ENCODE measurements at regions not wholly inside any gene's neighbourhood (a gene's known extent, or its start where the extent isn't known, plus 50 kb on each side); places are given as distances from the start of the nearest gene placed in this dataset.
"Not testable (repeated sequence)": the region's sequence is repeated elsewhere in the genome, so short reads cannot be mapped to it uniquely, and the experiment has no call there.

DNA sequence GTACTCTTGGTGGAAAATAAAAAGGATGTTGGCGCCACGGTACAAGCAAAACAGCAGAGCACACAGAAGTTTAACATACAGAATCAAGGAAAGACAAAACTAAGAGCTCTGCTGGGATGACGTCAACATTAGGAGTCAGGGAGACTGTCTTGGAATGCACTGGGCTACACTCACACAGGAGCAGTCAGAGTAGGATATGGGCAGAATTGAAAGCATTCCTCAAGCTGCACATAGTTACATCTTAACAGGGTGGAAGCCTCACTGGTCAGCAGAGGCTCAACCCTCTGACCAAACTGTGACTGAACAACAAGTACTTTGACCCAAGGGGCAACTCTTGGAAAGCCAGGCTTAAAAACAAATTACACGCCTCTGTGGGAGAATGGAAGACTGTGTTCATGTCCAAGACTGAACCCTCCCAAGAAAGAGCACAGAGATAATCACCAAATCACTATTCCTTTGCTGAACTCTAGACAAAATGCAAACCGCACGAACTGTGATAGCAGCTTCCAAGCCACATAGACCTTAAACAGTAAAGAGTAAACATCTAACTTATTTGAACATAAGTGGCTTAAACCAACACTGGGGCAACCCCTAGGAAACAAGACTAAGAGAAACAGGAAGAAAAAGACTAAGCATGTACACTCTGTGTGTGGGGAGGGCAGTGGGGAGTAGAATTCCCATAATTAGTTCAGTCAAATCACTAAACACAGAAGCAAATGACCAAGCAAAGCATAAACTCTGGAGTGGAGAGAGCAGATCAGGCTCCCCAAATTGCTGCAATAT, 772.7 kb downstream of the PRELID2 start:
- no peak for DNase-seq

- no peak for DNase-seq
Measured at GRCh38 chr5:145056800-145057199, 778.3 kb downstream of the PRELID2 start.

DNA sequence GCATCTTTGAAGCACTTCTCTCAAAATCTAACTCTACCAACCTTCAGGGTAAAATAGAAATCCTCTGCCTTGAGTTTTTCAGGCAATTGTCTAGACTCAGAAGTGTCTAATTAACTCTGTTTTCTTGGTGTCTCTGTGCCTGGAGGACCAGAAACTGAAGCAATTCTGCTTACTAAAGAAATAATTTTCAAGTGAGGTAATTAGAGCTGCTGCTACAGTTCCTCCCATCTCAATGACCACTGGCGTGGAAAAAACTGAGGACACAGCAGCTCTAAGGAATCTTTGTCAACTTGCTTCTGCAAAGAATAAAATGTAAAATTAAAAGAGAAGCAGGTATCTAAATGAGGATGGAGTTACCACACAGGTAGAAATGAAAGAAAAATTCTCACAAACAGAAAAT, 785.0 kb downstream of the PRELID2 start:
- no peak for DNase-seq

DNA sequence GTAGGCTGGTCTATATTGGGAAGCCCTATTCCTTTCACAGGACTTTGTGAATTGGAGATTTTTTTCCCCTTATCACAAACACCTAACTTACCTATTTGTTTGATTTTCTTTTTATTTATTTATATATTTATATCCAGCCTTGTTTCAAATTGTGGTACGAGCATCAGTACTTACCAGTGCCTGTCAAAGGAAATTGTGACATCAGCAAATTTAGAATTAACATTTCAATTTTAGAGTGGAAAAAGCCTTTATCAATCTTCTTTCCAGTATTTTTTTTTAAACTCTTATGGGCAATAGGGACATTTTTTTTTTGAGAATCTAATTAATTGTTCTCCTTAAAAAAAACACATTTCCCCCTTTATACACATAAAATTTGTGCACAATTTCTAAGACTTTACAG, 790.2 kb downstream of the PRELID2 start:
- DNase-seq, result no peak

DNA sequence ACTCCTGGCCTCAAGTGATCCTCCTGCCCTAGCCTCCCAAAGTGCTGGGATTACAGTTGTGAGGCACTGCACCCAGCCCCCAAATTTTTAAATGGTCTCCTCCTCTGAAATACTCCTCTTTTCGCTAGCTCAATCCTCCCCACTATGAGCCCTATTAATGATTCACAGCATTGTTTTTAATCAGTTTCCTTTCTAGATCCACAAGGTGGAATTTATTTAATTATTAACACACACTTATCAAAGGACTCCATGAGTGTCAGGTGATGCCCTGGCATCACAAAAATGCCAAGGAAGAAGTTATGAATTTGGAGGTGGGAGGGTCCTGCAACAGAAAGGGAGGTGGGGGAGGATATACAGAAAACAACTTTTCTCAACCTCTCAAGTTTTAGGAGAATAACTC, 806.5 kb downstream of the PRELID2 start:
- DNase-seq, result no peak

DNA sequence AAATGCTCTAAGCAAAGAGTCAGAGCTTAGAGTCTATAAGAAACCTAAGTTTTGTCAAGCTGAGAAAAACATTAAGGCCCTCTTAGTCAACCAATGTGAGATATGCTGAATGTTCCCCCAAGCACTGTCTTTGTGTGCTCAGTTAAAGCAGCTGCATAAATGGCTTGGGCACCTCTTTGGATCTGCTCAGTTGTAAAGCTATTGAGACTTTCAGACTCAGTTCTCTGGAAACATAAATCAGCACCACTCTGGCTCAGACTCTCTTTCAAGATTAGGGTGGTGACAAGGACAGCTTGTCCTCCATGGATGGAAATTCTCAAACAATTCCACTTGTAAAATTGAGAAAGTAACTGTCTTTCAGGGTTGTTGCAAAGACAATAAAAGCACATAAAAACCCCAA, 807.9 kb downstream of the PRELID2 start:
- no peak for DNase-seq

GRCh38 chr5:145025775-145026174, 809.4 kb downstream of the PRELID2 start:
- DNase-seq, result no peak

GRCh38 chr5:145015146-145015545, 820.0 kb downstream of the PRELID2 start:
- no peak for DNase-seq

- DNase-seq, result no peak
Measured at GRCh38 chr5:145014109-145014508, 821.0 kb downstream of the PRELID2 start.

- DNase-seq, result no peak
Measured at GRCh38 chr5:145010834-145011233, 824.3 kb downstream of the PRELID2 start.

- DNase-seq, result no peak
Measured at GRCh38 chr5:145008876-145009530, 826.1 kb downstream of the PRELID2 start.

GRCh38 chr5:144994356-144994755, 823.7 kb downstream of the KCTD16 start:
- DNase-seq, result not testable (repeated sequence)

- DNase-seq, result no peak
Measured at GRCh38 chr5:144983101-144983500, 812.4 kb downstream of the KCTD16 start.

DNA sequence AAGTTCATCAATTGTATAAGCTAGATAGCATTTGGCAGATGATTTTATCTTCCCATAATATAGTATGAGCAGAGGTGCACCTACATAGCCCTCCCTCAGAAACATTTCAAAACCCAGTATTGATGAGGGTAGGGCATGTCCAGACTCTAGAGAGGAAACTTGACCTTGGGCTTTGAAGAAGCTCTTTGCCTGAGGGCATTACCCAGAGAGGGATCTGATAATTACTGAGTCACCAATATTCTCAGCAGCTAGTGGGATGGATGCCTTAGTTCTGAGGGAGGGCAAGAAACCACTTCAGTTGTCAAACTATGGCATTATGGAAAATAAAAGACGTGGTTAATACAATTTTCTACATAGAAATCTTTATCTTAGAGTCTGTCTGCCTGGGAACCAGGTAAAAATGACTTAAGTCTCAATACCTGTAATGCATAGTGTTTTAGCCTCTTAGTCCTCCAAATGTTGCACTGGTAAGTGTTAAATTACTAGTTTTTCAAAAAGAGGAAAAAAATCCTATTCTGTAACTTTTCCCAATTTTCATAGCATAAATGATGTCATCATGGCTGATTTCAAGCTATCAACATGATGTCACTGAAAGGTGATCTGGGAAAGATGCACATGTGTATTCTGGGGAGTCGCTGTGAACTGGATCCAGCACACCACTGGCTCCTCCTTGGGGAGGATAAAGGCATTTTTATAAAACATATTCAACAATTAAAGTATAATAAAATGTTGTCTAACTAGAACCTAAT, 809.0 kb downstream of the KCTD16 start:
- DNase-seq, result no peak

DNA sequence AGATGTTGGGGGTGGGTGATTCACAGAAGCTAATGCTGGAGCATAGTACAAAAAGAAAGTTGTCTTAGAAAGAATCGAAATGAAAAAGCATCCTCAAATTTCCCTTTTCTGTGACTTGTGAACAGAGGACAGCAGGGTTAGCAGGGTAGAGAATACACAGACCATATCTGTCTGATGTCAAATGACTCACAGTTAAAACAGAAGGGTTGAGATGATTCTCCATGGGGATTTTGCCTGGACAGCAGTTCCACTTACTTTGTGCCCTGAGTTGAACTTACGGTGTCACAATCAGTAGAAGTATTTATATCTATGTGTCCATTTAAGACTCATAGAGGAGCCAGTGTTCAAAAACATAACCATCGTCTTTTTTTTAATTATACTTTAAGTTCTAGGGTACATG, 801.6 kb downstream of the KCTD16 start:
- no peak for DNase-seq

DNA sequence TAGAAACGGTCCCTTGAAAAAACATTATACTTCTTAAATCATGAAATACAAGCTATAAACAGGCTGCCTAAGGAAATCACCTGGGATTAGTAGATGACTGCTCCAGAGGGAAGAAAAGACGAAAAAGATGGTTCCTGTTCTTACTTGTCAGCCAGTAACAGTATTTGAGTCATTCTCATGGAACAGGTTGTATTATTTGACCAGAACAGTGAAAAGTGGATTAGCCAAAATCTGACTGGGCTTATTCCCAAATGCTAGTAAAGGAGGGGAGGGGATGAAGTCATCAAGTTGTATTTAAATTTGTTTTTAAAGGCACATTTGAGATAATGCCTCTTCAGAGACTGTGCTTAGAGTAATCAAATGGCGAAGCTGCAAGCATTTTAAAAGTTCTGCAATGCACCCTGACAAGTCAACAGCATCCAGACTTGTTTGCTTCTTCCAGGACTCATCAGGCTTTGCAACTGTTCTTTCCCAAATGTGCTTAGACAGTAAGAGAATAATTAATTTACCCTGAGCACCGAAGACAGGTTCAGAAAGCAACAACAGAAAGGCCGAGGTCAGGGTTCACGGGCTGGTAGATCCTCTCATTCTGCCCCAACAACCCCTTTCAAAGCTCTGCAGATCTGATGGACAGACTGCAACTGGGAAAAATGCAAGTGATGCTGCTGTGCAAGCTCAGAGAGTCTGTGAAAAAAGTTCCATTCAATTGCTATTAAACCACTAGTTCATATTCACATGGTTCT, 800.6 kb downstream of the KCTD16 start:
- DNase-seq, result no peak

- DNase-seq, result no peak
Measured at GRCh38 chr5:144960296-144960695, 789.6 kb downstream of the KCTD16 start.

- no peak for DNase-seq
Measured at GRCh38 chr5:144958002-144958401, 787.3 kb downstream of the KCTD16 start.

GRCh38 chr5:144950996-144951395, 780.3 kb downstream of the KCTD16 start:
- no peak for DNase-seq

DNA sequence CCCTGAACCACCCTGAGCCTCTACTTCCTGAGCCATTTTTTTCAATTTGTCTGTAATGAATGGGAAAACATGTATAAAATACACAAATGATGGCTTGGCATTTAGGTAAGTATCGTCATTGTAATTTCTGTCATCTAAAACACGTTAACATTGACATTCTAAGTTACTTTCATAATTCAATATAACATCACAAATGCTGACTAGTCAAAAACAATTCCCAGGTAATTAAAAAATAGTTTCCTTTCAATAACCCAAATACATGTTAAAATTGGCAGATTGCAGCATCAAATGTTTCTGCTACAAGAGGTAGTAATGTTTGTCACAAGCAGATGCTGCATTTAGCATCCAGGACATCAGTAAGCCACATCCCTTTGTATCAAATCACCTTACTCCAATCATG, 776.4 kb downstream of the KCTD16 start:
- no peak for DNase-seq

DNA sequence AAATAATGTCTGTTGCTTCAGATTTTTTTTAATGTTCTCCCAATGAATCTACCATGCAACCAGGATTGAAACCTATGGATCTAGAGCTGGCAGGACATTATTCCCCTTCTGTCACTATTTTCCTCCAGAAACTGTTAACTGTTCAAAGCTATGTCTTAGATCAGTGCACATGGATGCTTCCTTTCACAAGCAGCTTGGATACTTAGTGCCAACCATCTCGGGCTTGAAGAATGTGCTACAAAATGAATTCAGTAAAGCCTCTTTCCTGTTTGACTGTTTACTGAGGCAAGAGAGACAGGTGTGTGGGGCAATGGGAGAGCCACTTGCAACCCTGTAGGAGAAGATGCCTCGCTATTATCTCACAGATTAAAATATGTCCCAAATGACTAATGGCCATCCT, 774.8 kb downstream of the KCTD16 start:
- DNase-seq, result no peak

DNA sequence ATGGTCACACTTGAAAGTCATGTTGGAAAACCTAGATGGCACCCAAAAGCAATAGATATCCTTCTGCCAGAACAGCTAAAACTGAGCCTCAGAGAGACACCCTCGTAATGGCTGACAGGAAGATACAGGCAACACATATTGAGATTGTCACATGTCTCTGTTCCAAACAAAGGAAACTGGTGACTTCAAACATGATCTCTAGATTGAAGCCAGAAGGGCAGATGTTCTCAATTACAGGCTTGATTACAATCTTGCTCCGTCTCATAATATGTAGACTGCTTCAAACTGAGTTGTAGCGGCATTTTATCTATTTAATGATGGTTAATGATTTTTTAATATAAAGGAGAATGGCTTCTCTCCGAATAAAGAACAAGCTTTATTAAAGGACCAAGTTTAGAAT, 774.3 kb downstream of the KCTD16 start:
- DNase-seq, result no peak

- DNase-seq, result no peak
Measured at GRCh38 chr5:144941004-144941403, 770.3 kb downstream of the KCTD16 start.

Data from NCI-H524 treated with DMSO at 0.1 percent for 48 hours (cell line).